ENCODE measurements at regions not wholly inside any gene's neighbourhood (a gene's known extent, or its start where the extent isn't known, plus 50 kb on each side); places are given as distances from the start of the nearest gene placed in this dataset.
A peak's percentile ranks its signal among the peaks of the same experiment; 100 is the strongest.

- Histone ChIP-seq H3K4me1 (peaks cover 0 to 7% (median 2%) of the 10 kb centered on the region in 4 donors), H3K27ac (peak overlapping the region; percentile 11 to 59 (median 28)), H3K36me3 (no peaks in the 10 kb centered on the region), H3K9me3 (no peaks in the 10 kb centered on the region), H3K4me3 (no peak overlapping the region), H3K27me3 (no peaks in the 10 kb centered on the region)
- DNase-seq (peak; percentile 57 to 65 (median 61)), ATAC-seq (peak; percentile 39 to 71 (median 50))
- TF ChIP-seq CTCF (IDR thresholded peaks at IDR 0.05), result no peak
- no peak for TF ChIP-seq POLR2A (IDR thresholded peaks at IDR 0.05)
- 29% methylated on average over 11 of the region's 11 CpGs for WGBS (ENCODE audit: insufficient coverage, low coverage, low lambda C conversion rate, missing lambda C conversion rate)
- intact Hi-C loops (cut with DNase I), result no loop called here
Measured at GRCh38 chr7:54880326-54880989, 121.4 kb upstream of the SEC61G start.

- Histone ChIP-seq H3K4me3 (no peak overlapping the region), H3K27me3 (no peaks in the 10 kb centered on the region), H3K4me1 (peaks cover 0 to 7% (median 2%) of the 10 kb centered on the region in 4 donors), H3K36me3 (no peaks in the 10 kb centered on the region), H3K9me3 (no peaks in the 10 kb centered on the region), H3K27ac (no peak overlapping the region)
- WGBS (ENCODE audit: insufficient coverage, low coverage, low lambda C conversion rate, missing lambda C conversion rate), result 79% methylated on average over 3 of the region's 3 CpGs
- intact Hi-C loops (cut with DNase I), result no loop called here
- DNase-seq (no peak), ATAC-seq (no peak)
- no peak for TF ChIP-seq CTCF (IDR thresholded peaks at IDR 0.05)
- TF ChIP-seq POLR2A (IDR thresholded peaks at IDR 0.05), result no peak
Measured at GRCh38 chr7:54881816-54882520, 123.0 kb upstream of the SEC61G start.

- H3K27ac ChIP-seq, result no peak overlapping the region
- H3K4me3 ChIP-seq, result no peak overlapping the region
- no peaks in the 10 kb centered on the region for H3K9me3 ChIP-seq
- intact Hi-C loops (cut with DNase I), result no loop called here
- TF ChIP-seq POLR2A (IDR thresholded peaks at IDR 0.05), result no peak
- no peak for TF ChIP-seq CTCF (IDR thresholded peaks at IDR 0.05)
- peak; percentile 23 to 44 (median 30) for ATAC-seq
- H3K4me1 ChIP-seq, result peaks cover 0 to 7% (median 2%) of the 10 kb centered on the region in 4 donors
- 60% methylated on average over 1 of the region's 1 CpG for WGBS (ENCODE audit: insufficient coverage, low coverage, low lambda C conversion rate, missing lambda C conversion rate)
- no peak for DNase-seq
- no peaks in the 10 kb centered on the region for H3K36me3 ChIP-seq
- H3K27me3 ChIP-seq, result no peaks in the 10 kb centered on the region
Measured at GRCh38 chr7:54882694-54883093, 123.7 kb upstream of the SEC61G start.

- Histone ChIP-seq H3K4me3 (no peak overlapping the region), H3K9me3 (no peaks in the 10 kb centered on the region), H3K36me3 (no peaks in the 10 kb centered on the region), H3K27ac (no peak overlapping the region), H3K4me1 (peaks cover 0 to 7% (median 2%) of the 10 kb centered on the region in 4 donors), H3K27me3 (no peaks in the 10 kb centered on the region)
- ATAC-seq (peak in 1 of 4 donors; percentile 7), DNase-seq (no peak)
- intact Hi-C loops (cut with DNase I), result no loop called here
- TF ChIP-seq CTCF (IDR thresholded peaks at IDR 0.05) (no peak), POLR2A (IDR thresholded peaks at IDR 0.05) (no peak)
- 100% methylated on average over 1 of the region's 1 CpG for WGBS (ENCODE audit: insufficient coverage, low coverage, low lambda C conversion rate, missing lambda C conversion rate)
Measured at GRCh38 chr7:54883576-54883975, 124.6 kb upstream of the SEC61G start.

Measured in right lobe of liver (tissue), 6 donors.